ENCODE measurements at regions not wholly inside any gene's neighbourhood (a gene's known extent, or its start where the extent isn't known, plus 50 kb on each side); places are given as distances from the start of the nearest gene placed in this dataset.

GRCh38 chr2:34991508-34992274 is 1363.9 kb upstream of the CRIM1 start:
- TF ChIP-seq EP300 (conservative IDR thresholded peaks at IDR 0.05; ENCODE audit: poor library complexity, severe bottlenecking): no peak
- no peak for TF ChIP-seq SMC3 (conservative IDR thresholded peaks at IDR 0.05; ENCODE audit: poor library complexity)
- no peak for TF ChIP-seq REST (IDR thresholded peaks at IDR 0.05; ENCODE audit: borderline replicate concordance)
- TF ChIP-seq EZH2 (IDR thresholded peaks at IDR 0.05; ENCODE audit: borderline replicate concordance, insufficient read depth, low read length, poor library complexity, severe bottlenecking): no peak
- no peak for TF ChIP-seq TAF1 (IDR thresholded peaks at IDR 0.05; ENCODE audit: low read depth)
- TF ChIP-seq RAD21 (conservative IDR thresholded peaks at IDR 0.05): no peak
- TF ChIP-seq MXI1 (conservative IDR thresholded peaks at IDR 0.05; ENCODE audit: poor library complexity, severe bottlenecking): no peak
- no peak for TF ChIP-seq CTCF (IDR thresholded peaks at IDR 0.05; ENCODE audit: poor library complexity, severe bottlenecking)
- TF ChIP-seq POLR2AphosphoS5 (IDR thresholded peaks at IDR 0.05): no peak
- no peaks in the 10 kb centered on the region for H3K27me3 ChIP-seq (ENCODE audit: insufficient read depth, low read depth, low read length)
- no peak overlapping the region for H3K4me2 ChIP-seq (ENCODE audit: low read length)
- no peaks in the 10 kb centered on the region for H3K79me2 ChIP-seq (replicated peaks; ENCODE audit: insufficient read depth, low read length)
- H3K4me3 ChIP-seq (ENCODE audit: low read length): no peak overlapping the region
- H3K9me3 ChIP-seq (ENCODE audit: low read length): no peaks in the 10 kb centered on the region
- no peak overlapping the region for H2AFZ ChIP-seq (ENCODE audit: low read depth, low read length)
- no peaks in the 10 kb centered on the region for H3F3A ChIP-seq (ENCODE audit: insufficient read depth, low read length, poor library complexity, severe bottlenecking)
- H3K9ac ChIP-seq (ENCODE audit: low read length): no peak overlapping the region
- H4K20me1 ChIP-seq (ENCODE audit: insufficient read depth): no peaks in the 10 kb centered on the region
- H3K9me2 ChIP-seq (ENCODE audit: insufficient read depth, low read length): no peaks in the 10 kb centered on the region
- no peaks in the 10 kb centered on the region for H3K36me3 ChIP-seq (ENCODE audit: insufficient read depth, low read length)
- H3K27ac ChIP-seq (ENCODE audit: low read length): no peak overlapping the region

GRCh38 chr2:34985474-34985873 is 1370.1 kb upstream of the CRIM1 start:
- Histone ChIP-seq H3K79me2 (replicated peaks; ENCODE audit: insufficient read depth, low read length) (no peaks in the 10 kb centered on the region), H3F3A (ENCODE audit: insufficient read depth, low read length, poor library complexity, severe bottlenecking) (no peaks in the 10 kb centered on the region), H3K4me2 (ENCODE audit: low read length) (no peak overlapping the region), H3K4me3 (ENCODE audit: low read length) (no peak overlapping the region), H2AFZ (ENCODE audit: low read depth, low read length) (no peak overlapping the region), H3K9me2 (ENCODE audit: insufficient read depth, low read length) (no peaks in the 10 kb centered on the region), H3K9ac (ENCODE audit: low read length) (no peak overlapping the region), H3K9me3 (ENCODE audit: low read length) (no peaks in the 10 kb centered on the region), H3K27ac (ENCODE audit: low read length) (no peak overlapping the region), H3K27me3 (ENCODE audit: insufficient read depth, low read depth, low read length) (no peaks in the 10 kb centered on the region), H3K36me3 (ENCODE audit: insufficient read depth, low read length) (no peaks in the 10 kb centered on the region), H4K20me1 (ENCODE audit: insufficient read depth) (no peaks in the 10 kb centered on the region)
- TF ChIP-seq POLR2AphosphoS5 (IDR thresholded peaks at IDR 0.05) (no peak), REST (IDR thresholded peaks at IDR 0.05; ENCODE audit: borderline replicate concordance) (no peak), TAF1 (IDR thresholded peaks at IDR 0.05; ENCODE audit: low read depth) (no peak), RAD21 (conservative IDR thresholded peaks at IDR 0.05) (no peak), CTCF (IDR thresholded peaks at IDR 0.05; ENCODE audit: poor library complexity, severe bottlenecking) (no peak), SMC3 (conservative IDR thresholded peaks at IDR 0.05; ENCODE audit: poor library complexity) (no peak), EZH2 (IDR thresholded peaks at IDR 0.05; ENCODE audit: borderline replicate concordance, insufficient read depth, low read length, poor library complexity, severe bottlenecking) (no peak), MXI1 (conservative IDR thresholded peaks at IDR 0.05; ENCODE audit: poor library complexity, severe bottlenecking) (no peak), EP300 (conservative IDR thresholded peaks at IDR 0.05; ENCODE audit: poor library complexity, severe bottlenecking) (no peak)
